ENCODE measurements at regions not wholly inside any gene's neighbourhood (a gene's known extent, or its start where the extent isn't known, plus 50 kb on each side); places are given as distances from the start of the nearest gene placed in this dataset.
"Not testable (repeated sequence)": the region's sequence is repeated elsewhere in the genome, so short reads cannot be mapped to it uniquely, and the experiment has no call there.

- DNase-seq (ENCODE audit: low read depth), result not testable (repeated sequence)
Measured at GRCh38 chr17:27208370-27208769, 85.5 kb upstream of the WSB1 start.

DNA sequence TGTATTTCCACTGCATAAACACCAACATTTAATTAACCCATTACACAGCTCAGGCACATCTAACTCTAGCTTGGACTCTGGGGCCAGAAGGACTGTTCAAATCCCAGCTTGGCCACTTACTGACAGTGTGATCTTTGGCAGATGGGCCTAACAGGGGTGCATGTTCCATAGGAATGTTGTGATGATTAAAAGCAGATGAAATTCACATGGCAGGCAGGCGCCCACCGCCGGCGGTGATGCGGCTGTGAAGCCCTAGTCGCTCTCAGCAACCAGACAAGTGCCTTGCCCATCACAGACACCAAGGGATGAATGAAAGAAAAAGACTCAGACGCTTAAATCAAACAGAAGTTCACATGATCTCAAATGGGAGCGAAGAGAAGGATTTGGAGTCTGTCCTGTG, 84.6 kb upstream of the WSB1 start:
- DNase-seq (ENCODE audit: low read depth), result no peak

DNA sequence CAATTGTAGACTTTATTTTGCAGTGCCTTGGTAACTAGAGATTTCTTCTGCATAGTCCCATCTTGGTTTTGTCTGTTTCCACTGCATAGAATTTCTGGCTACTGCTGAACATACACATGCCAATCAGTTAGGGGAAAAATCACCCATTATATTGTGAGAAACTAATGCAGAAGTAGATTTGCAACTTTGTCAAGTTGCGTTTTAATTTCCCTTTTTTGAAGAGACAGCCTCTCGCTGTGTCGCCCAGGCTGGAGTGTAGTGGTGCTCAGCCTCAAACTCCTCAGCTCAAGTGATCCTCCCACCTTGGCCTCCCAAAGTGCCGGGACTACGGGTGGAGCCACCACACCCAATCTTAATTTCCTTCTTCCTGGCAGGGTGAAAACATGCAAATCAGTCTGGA, 83.1 kb upstream of the WSB1 start:
- DNase-seq (ENCODE audit: low read depth), result not testable (repeated sequence)

- no peak for DNase-seq (ENCODE audit: low read depth)
Measured at GRCh38 chr17:27216836-27217235, 77.1 kb upstream of the WSB1 start.

DNA sequence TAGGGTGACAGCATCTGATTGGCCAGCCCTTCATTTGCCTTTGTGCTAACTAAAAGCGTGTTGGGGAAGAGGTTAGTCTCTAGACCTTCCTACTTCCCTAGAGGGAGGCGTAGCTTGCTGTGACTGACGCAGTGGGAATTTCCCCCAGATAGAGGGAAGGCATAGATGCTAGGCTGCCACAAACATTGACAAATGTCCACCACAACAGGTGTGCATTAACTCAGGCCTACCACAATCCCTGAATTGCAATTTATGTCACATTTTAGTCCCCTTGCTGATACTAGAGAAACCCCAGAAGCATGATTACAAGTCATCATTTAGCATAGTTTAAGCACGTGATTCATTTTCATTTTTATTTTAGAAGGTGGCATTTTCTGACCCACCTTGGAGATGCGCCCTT, 76.3 kb upstream of the WSB1 start:
- DNase-seq (ENCODE audit: low read depth), result no peak

- no peak for DNase-seq (ENCODE audit: low read depth)
Measured at GRCh38 chr17:27218041-27218440, 75.9 kb upstream of the WSB1 start.

GRCh38 chr17:27218719-27219488, 75.0 kb upstream of the WSB1 start:
- DNase-seq (ENCODE audit: low read depth), result no peak

- DNase-seq (ENCODE audit: low read depth), result no peak
Measured at GRCh38 chr17:27222515-27222914, 71.4 kb upstream of the WSB1 start.

DNA sequence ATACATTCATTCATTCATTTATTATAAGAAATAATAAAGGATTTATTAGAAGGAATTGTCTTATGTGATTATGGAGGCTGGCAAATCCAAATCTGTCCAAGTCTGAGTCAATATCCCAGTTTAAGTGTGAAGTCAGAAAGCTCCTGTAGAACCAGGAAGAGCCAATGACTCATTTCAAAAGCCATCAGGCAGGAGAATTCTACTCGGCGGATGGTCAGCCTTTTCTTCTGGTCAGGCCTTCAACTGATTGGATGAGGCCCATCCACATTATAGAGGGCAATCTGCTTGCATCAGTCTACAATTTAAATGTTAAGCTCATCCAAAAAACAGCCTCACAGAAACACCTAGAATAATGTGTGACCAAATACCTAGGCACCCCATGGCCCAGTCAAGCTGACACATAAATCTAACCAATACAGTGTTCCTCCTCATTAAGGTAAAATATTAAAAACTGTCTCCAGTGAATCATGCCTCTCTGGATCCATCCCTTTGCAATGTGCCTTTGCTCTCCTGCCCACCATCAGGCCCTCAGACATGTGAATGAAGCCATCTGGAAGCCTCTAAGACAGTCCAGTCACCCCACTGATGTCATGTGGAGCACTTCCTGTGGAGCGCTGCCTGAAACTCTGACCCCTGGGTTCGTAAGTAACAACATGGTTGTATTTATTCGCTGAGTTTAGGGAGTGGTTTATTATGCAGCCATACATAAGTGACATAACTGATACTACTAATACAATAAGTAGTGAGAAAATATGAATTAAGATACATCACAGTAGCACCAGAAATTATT, 69.2 kb upstream of the WSB1 start:
- DNase-seq (ENCODE audit: low read depth), result peak; percentile 34

DNA sequence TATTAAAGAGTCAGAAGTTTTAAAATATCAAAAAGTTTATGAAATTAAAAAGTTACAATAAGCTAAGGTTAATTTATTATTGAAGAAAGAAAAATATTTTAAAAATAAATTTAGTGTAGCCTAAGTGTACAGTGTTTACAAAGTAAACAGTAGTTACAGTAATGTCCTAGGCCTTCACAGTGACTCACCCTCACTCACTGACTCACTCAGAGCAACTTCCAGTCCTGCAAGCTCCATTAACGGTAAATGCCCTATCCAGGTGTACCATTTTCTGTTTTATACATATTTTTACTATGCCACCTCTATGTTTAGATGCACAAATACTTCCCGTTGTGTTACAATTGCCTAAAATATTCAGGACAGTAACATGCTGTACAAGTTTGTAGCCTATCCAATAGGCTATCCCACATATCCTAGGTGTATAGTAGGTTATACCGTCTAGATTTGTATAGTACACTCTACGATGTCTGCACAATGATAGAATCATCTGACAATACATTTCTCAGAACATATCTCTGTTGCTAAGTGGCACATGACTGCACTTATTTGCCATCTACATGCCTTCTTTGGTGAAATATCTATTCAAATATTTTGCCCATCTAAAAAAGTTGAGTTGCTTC, 67.2 kb upstream of the WSB1 start:
- peak; percentile 72 for DNase-seq (ENCODE audit: low read depth)

- DNase-seq (ENCODE audit: low read depth), result no peak
Measured at GRCh38 chr17:27230996-27231395, 62.9 kb upstream of the WSB1 start.

DNA sequence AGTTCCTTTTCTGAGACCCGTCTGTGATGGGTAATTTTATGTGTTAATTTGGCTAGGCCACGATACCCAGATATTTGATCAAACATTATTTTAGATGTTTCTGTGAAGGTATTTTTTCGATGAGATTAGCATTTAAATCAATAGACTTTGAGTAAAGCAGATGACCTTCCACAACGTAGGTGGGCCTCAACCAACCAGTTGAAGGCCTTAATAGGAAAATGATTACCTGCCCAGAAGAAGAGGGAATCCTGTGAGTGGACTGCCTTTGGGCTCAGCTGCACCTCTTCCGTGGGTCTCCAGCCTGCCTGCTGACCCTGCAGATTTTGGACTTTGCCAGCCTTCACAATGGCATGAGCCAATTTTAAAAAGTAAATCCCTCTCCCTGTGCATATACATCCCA, 61.6 kb upstream of the WSB1 start:
- no peak for DNase-seq (ENCODE audit: low read depth)

DNA sequence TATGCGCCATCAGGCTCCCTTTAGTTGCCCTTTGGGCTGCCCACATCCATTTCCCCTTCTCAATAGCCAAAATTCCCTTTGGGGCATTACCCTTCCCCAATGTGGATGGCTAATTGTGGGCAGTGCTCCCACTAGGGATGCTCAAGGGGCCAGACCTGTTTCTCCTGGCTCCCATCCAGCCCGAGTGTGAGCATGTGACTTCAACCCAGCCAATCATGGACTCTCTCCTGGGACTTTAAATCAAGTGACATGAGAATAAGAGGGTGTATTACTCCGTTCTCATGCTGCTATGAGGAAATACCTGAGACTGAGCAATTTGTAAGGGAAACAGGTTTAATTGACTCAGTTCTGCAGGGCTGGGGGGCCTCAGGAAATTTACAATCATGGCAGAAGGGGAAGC, 60.9 kb upstream of the WSB1 start:
- no peak for DNase-seq (ENCODE audit: low read depth)

DNA sequence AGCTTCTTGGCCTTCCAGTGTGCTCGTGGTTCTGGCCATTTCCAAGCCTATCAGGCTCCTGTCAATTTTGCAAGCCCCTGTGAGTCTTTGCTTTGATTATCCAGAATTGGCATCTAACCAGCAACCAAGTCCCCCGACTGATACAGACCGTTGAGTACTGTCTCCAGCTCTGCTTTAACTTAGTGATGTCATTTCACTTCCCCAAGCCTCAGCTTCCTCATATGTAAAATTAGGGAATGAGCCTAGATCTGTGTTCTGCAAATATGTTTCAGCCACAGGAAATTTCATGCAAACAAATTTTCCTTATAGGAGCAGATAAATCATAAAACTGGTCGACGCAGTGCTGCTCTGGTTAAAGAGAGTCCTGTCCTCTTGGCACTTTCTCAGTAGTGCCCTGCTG, 60.1 kb upstream of the WSB1 start:
- DNase-seq (ENCODE audit: low read depth), result no peak

DNA sequence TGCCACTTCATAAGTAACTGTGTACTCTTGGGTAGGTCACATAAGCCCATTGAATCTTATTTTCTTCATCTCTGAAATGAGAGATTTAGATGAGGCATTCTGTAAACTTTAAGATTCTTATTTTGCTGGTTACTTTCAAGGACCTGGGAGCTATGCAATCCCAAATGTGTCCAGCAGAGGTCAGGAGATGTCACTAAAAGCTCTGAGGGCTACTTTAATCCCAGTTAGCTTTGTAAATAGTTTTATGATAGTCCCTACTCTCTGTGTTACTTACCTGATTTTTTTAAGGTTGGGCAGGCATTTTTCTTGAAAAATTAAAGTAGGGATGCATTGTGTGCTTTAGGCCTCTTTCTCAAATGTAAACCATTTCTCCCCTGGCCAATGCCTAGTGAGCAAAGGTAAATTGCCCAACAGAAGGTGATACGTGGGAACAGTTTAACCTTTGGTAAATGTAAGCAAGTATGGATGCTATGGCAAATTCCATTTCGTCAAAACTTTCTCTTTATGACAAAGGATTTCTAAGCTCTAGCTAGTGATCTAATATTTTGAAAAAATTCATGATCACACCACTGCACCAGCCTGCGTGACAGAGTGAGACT, 57.1 kb upstream of the WSB1 start:
- peak; percentile 63 for DNase-seq (ENCODE audit: low read depth)

- DNase-seq (ENCODE audit: low read depth), result no peak
Measured at GRCh38 chr17:27237890-27238289, 56.0 kb upstream of the WSB1 start.

- no peak for DNase-seq (ENCODE audit: low read depth)
Measured at GRCh38 chr17:27239046-27239445, 54.9 kb upstream of the WSB1 start.

GRCh38 chr17:27239584-27239983, 54.3 kb upstream of the WSB1 start:
- DNase-seq (ENCODE audit: low read depth), result no peak

DNA sequence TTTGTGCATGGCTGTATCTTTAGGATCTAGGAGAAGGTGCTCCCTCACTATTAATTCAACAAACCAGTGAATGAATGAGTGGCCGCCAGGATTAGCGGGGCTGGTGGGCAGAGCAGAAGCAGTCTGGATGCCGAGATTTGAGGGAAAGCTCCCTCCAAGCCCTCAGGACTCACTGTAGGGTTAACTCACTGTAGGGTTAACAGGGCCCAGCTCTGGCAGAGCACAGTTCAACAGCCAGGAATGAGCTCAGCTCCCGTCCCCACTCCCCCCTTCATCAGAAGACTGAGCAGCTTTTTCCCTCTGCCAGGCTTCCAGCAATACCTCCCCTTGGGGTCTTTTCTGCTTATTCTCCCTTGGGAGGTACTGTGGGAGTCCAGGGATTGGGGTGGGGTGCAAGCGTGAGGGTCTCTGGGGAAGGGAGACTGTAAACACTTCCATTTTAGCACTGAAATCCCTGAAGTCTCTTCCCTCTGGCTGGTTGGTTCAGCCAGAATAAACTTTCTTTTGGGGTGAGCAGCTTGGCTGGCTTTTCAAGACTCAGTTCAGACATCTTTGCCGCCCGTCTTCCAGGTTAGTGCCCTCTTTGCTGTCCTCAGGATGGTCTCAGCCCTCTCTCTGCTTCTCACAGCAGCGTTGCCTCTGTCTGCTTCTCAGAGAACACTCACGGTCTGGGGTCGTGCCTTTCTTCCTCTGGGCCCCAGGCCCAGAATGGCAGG, 53.7 kb upstream of the WSB1 start:
- no peak for DNase-seq (ENCODE audit: low read depth)

DNA sequence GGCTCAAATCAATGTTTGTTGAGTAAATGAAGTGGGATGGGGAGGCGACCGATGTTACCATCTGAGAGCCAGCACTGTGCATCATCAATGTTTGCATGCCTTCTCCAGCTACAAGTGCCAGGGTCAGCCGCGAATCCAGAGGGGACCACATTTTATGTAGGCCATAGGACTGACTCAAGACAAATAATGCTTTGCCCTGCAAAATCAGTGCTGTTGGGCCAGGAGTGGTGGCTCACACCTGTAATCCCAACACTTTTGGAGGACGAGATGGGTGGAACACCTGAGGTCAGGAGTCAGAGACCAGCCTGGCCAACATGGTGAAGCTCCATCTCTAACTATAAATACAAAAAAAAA, 53.1 kb upstream of the WSB1 start:
- no peak for DNase-seq (ENCODE audit: low read depth)

DNA sequence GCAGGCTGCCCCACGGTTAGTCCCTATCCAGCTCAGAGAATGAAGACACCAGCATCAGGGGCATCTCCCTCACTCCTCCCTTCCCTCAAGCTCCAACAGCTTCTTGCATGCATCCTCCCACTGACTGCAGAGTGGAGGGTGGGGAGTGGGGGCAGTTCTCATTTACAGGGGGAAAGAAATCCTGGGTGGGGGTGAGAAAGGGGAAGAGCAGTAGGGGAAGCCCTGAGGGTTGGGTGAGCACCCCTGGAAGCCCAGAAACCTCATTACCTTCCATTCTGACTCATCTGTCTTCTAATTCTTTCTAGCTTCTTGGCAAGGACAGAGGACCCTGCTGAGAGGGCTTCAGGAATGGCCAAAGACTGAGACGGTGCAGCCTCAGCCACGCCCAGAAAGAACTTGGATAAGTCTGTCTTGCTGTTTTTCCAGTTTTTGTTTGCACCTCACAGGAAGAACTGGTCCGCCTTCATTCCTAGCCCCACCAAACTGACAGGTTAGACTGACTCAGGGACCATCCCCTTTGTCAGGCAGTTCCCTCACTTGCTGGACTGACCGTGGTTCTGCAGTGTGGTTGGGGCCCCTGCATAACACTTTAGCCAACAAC, 52.5 kb upstream of the WSB1 start:
- peak; percentile 55 for DNase-seq (ENCODE audit: low read depth)

- no peak for DNase-seq (ENCODE audit: low read depth)
Measured at GRCh38 chr17:27242951-27243350, 51.0 kb upstream of the WSB1 start.

All from M059J (cell line).